ENCODE measurements at regions not wholly inside any gene's neighbourhood (a gene's known extent, or its start where the extent isn't known, plus 50 kb on each side); places are given as distances from the start of the nearest gene placed in this dataset.

DNA sequence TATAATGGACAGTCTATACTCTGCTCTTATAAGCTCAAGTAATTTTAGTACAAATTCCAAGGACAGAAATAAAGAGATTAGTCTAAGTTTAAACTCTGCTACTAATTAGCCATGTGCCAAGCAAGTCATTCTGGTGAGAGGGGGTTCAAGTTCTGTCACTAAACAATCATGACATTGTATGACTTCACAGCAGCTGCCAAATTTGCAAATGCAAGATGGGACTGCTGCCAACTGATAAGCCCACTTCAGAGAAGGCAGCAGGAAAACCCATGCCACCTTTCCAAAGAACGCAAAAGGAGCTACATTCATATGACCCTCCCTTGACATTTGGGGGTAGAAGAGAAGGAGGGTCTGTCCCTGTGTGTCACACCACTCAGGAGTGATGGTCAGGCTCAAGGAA, 60.7 kb upstream of the RFXAP start:
- Histone ChIP-seq H3K23ac (ENCODE audit: insufficient read length) (no peak overlapping the region), H4K5ac (ENCODE audit: insufficient read length, low read depth, low read length) (no peak overlapping the region), H3K79me1 (ENCODE audit: low read depth, low read length) (no peaks in the 10 kb centered on the region), H2AK5ac (ENCODE audit: low read depth, low read length) (no peak overlapping the region), H3K9me3 (ENCODE audit: insufficient read depth in 2 of 2, low read depth in 1 of 2, low read length in 1 of 2) (no peaks in the 10 kb centered on the region), H3K27me3 (replicated peaks in 1 of 4; ENCODE audit: control insufficient read depth in 3 of 4, extremely low read depth in 1 of 4, insufficient read depth in 3 of 4, low read length in 3 of 4) (no peaks in the 10 kb centered on the region), H2BK5ac (ENCODE audit: low read depth, low read length) (no peak overlapping the region), H2BK20ac (ENCODE audit: low read length) (peak overlapping the region; percentile 63), H3K4ac (replicated peaks; ENCODE audit: insufficient read length, low read depth, low read length) (no peak overlapping the region), H2BK15ac (ENCODE audit: low read length) (no peak overlapping the region), H3K27ac (ENCODE audit: low read depth, low read length) (no peak overlapping the region), H3K4me3 (ENCODE audit: extremely low read depth in 1 of 4, insufficient read depth in 2 of 4, low read depth in 3 of 4, low read length in 4 of 4) (no peak overlapping the region), H3K23me2 (ENCODE audit: low read depth, low read length) (no peaks in the 10 kb centered on the region), H4K8ac (ENCODE audit: extremely low read depth, insufficient read depth, low read length) (no peak overlapping the region), H3K4me2 (ENCODE audit: insufficient read depth in 1 of 2, low read depth in 2 of 2, low read length in 2 of 2) (no peak overlapping the region), H3K18ac (ENCODE audit: extremely low read depth, low read length) (peak overlapping the region; percentile 21; the same call in 1 of the 2 replicates), H2BK12ac (ENCODE audit: low read depth, low read length) (peak overlapping the region; percentile 32; the same call in 1 of the 2 replicates), H2AFZ (ENCODE audit: low read length) (no peak overlapping the region), H2BK120ac (replicated peaks; ENCODE audit: low read depth, low read length) (no peak overlapping the region), H3K14ac (ENCODE audit: insufficient read length) (no peak overlapping the region), H3K4me1 (replicated peaks in 1 of 4; ENCODE audit: control insufficient read depth in 3 of 4, insufficient read depth in 4 of 4, low read length in 3 of 4) (peaks cover 0 to 7% (median 0%) of the 10 kb centered on the region in 4 experiments; a peak in 3 of 7 replicates), H3K79me2 (ENCODE audit: control insufficient read depth in 1 of 2, insufficient read depth in 2 of 2, low read length in 2 of 2) (no peaks in the 10 kb centered on the region), H3K56ac (replicated peaks; ENCODE audit: insufficient read length, low read depth, low read length) (no peak overlapping the region), H4K91ac (replicated peaks; ENCODE audit: insufficient read length, low read length) (no peak overlapping the region), H3K36me3 (ENCODE audit: control insufficient read depth in 2 of 4, insufficient read depth in 4 of 4, low read length in 3 of 4) (no peaks in the 10 kb centered on the region), H3K9ac (replicated peaks in 1 of 4; ENCODE audit: extremely low read depth in 1 of 4, low read depth in 3 of 4, low read length in 3 of 4) (no peak overlapping the region), H4K20me1 (replicated peaks in 1 of 2; ENCODE audit: control insufficient read depth in 1 of 2, insufficient read depth in 2 of 2, low read length in 2 of 2) (no peaks in the 10 kb centered on the region)
- FAIRE-seq (no peak), DNase-seq (ENCODE audit: low read depth in 1 of 2, low spot score in 2 of 2) (no peak)
- WGBS, 2 experiments (ENCODE audit: extremely low coverage in 1 of 2, insufficient coverage in 1 of 2, insufficient read length in 1 of 2, insufficient replicate concordance in 2 of 2, low coverage in 1 of 2, low lambda C conversion rate in 2 of 2, missing lambda C conversion rate in 1 of 2) = 71% methylated on average over 1 of the region's 1 CpG; no CpG with 5 or more reads in 1 of the 2 experiments
- ChIA-PET CTCF (ENCODE audit: partially characterized antibody) (interaction anchor here (0.7 kb wide), 1 partner anchor 57 kb away, joined by 3 read pairs; no protein-coding TSS in a partner anchor), POLR2A (ENCODE audit: partially characterized antibody) (no interaction called here)
- TF ChIP-seq POLR2AphosphoS5 (IDR thresholded peaks at IDR 0.05; ENCODE audit: low read depth, low read length) = no peak
- no peak for TF ChIP-seq HDAC2 (IDR thresholded peaks at IDR 0.05; ENCODE audit: borderline replicate concordance in 1 of 2, low read depth in 2 of 2, low read length in 2 of 2)
- no peak for TF ChIP-seq CEBPB (IDR thresholded peaks at IDR 0.05; ENCODE audit: low read depth, low read length)
- TF ChIP-seq BRCA1 (IDR thresholded peaks at IDR 0.05; ENCODE audit: low read depth, low read length) = no peak
- no peak for TF ChIP-seq PHF8 (conservative IDR thresholded peaks at IDR 0.05; ENCODE audit: low read depth, low read length)
- no peak for TF ChIP-seq NRF1 (IDR thresholded peaks at IDR 0.05; ENCODE audit: low read depth, low read length)
- TF ChIP-seq SIRT6 (IDR thresholded peaks at IDR 0.05; ENCODE audit: low read length) = no peak
- TF ChIP-seq ATF3 (IDR thresholded peaks at IDR 0.05; ENCODE audit: insufficient read depth, low read depth, low read length) = no peak

Measured in H1 (cell line).